ENCODE measurements at regions not wholly inside any gene's neighbourhood (a gene's known extent, or its start where the extent isn't known, plus 50 kb on each side); places are given as distances from the start of the nearest gene placed in this dataset.
A peak's percentile ranks its signal among the peaks of the same experiment; 100 is the strongest.
"Not testable (repeated sequence)": the region's sequence is repeated elsewhere in the genome, so short reads cannot be mapped to it uniquely, and the experiment has no call there.

- Mint-ChIP-seq H3K27me3 (ENCODE audit: low read depth, poor library complexity) (no peaks in the 10 kb centered on the region), H3K36me3 (ENCODE audit: low read depth) (no peaks in the 10 kb centered on the region), H3K4me3 (no peak overlapping the region), H3K9me3 (no peaks in the 10 kb centered on the region), H3K27ac (no peak overlapping the region), H3K4me1 (peaks cover 12% of the 10 kb centered on the region)
- DNase-seq: peak; percentile 3
- TF ChIP-seq CTCF (IDR thresholded peaks at IDR 0.05): no peak
Measured at GRCh38 chr17:54662978-54663876, 237.4 kb upstream of the TOM1L1 start.

GRCh38 chr17:54666559-54666958 lies 234.1 kb upstream of the TOM1L1 start:
- no peak for DNase-seq
- H3K4me3 Mint-ChIP-seq: no peak overlapping the region
- H3K27ac Mint-ChIP-seq: no peak overlapping the region
- no peak for TF ChIP-seq CTCF (IDR thresholded peaks at IDR 0.05)
- H3K9me3 Mint-ChIP-seq: no peaks in the 10 kb centered on the region
- H3K36me3 Mint-ChIP-seq (ENCODE audit: low read depth): no peaks in the 10 kb centered on the region
- no peaks in the 10 kb centered on the region for H3K27me3 Mint-ChIP-seq (ENCODE audit: low read depth, poor library complexity)
- peaks cover 12% of the 10 kb centered on the region for H3K4me1 Mint-ChIP-seq

GRCh38 chr17:54678158-54678557 lies 222.5 kb upstream of the TOM1L1 start:
- H3K4me1 Mint-ChIP-seq: no peaks in the 10 kb centered on the region
- H3K9me3 Mint-ChIP-seq: no peaks in the 10 kb centered on the region
- H3K27me3 Mint-ChIP-seq (ENCODE audit: low read depth, poor library complexity): no peaks in the 10 kb centered on the region
- no peaks in the 10 kb centered on the region for H3K36me3 Mint-ChIP-seq (ENCODE audit: low read depth)
- no peak overlapping the region for H3K27ac Mint-ChIP-seq
- no peak for DNase-seq
- no peak for TF ChIP-seq CTCF (IDR thresholded peaks at IDR 0.05)
- H3K4me3 Mint-ChIP-seq: no peak overlapping the region

- DNase-seq: no peak
- TF ChIP-seq CTCF (IDR thresholded peaks at IDR 0.05): no peak
- Mint-ChIP-seq H3K9me3 (no peaks in the 10 kb centered on the region), H3K4me3 (no peak overlapping the region), H3K36me3 (ENCODE audit: low read depth) (no peaks in the 10 kb centered on the region), H3K27me3 (ENCODE audit: low read depth, poor library complexity) (no peaks in the 10 kb centered on the region), H3K27ac (no peak overlapping the region), H3K4me1 (no peaks in the 10 kb centered on the region)
Measured at GRCh38 chr17:54680410-54680809, 220.2 kb upstream of the TOM1L1 start.

- no peak for DNase-seq
- Mint-ChIP-seq H3K36me3 (ENCODE audit: low read depth) (no peaks in the 10 kb centered on the region), H3K9me3 (peaks cover 8% of the 10 kb centered on the region), H3K27ac (no peak overlapping the region), H3K27me3 (ENCODE audit: low read depth, poor library complexity) (no peaks in the 10 kb centered on the region), H3K4me3 (no peak overlapping the region), H3K4me1 (no peaks in the 10 kb centered on the region)
- TF ChIP-seq CTCF (IDR thresholded peaks at IDR 0.05): no peak
Measured at GRCh38 chr17:54694287-54694887, 206.3 kb upstream of the TOM1L1 start.

GRCh38 chr17:54712798-54713197 lies 187.9 kb upstream of the TOM1L1 start:
- peaks cover 24% of the 10 kb centered on the region for H3K9me3 Mint-ChIP-seq
- DNase-seq; H3K4me1 Mint-ChIP-seq; H3K36me3 Mint-ChIP-seq (ENCODE audit: low read depth); H3K27ac Mint-ChIP-seq; H3K4me3 Mint-ChIP-seq; H3K27me3 Mint-ChIP-seq (ENCODE audit: low read depth, poor library complexity): not testable (repeated sequence)
